GM21825 (cell line): ENCODE measurements at regions not wholly inside any gene's neighbourhood (a gene's known extent, or its start where the extent isn't known, plus 50 kb on each side); places are given as distances from the start of the nearest gene placed in this dataset.
"Not testable (repeated sequence)": the region's sequence is repeated elsewhere in the genome, so short reads cannot be mapped to it uniquely, and the experiment has no call there.

Experiments used
- ATAC-seq: cut with Tn5 transposase; IDR thresholded peaks from one replicate; pipeline ENCODE4 v1.9.1; 2021; ENCODE audit warnings: mild to moderate bottlenecking, moderate library complexity; ENCODE audit not compliant: unreplicated experiment

GRCh38 chr15:22358932-22359331, 99.8 kb upstream of the GOLGA6L22 start:
- not testable (repeated sequence) for ATAC-seq

GRCh38 chr15:22359587-22359986, 99.1 kb upstream of the GOLGA6L22 start:
- peak; percentile 77 for ATAC-seq

- ATAC-seq: not testable (repeated sequence)
Observed at GRCh38 chr15:22360696-22361095, 98.0 kb upstream of the GOLGA6L22 start.

GRCh38 chr15:22362502-22362901, 96.2 kb upstream of the GOLGA6L22 start:
- not testable (repeated sequence) for ATAC-seq

GRCh38 chr15:22371246-22371834, 87.4 kb upstream of the GOLGA6L22 start:
- ATAC-seq: not testable (repeated sequence)

- ATAC-seq: not testable (repeated sequence)
Observed at GRCh38 chr15:22374531-22374930, 84.2 kb upstream of the GOLGA6L22 start.

- ATAC-seq: not testable (repeated sequence)
Observed at GRCh38 chr15:22375829-22376228, 82.9 kb upstream of the GOLGA6L22 start.

- ATAC-seq: peak; percentile 64
Observed at GRCh38 chr15:22377859-22378258, 80.8 kb upstream of the GOLGA6L22 start.

GRCh38 chr15:22387691-22388090, 71.0 kb upstream of the GOLGA6L22 start:
- ATAC-seq: not testable (repeated sequence)

- ATAC-seq: not testable (repeated sequence)
Observed at GRCh38 chr15:22388365-22388764, 70.3 kb upstream of the GOLGA6L22 start.

GRCh38 chr15:22401207-22401606, 57.5 kb upstream of the GOLGA6L22 start:
- not testable (repeated sequence) for ATAC-seq

GRCh38 chr15:22401703-22402102, 57.0 kb upstream of the GOLGA6L22 start:
- ATAC-seq: not testable (repeated sequence)

- ATAC-seq: not testable (repeated sequence)
Observed at GRCh38 chr15:22405765-22406164, 52.9 kb upstream of the GOLGA6L22 start.
